SW 1271 (cell line): ENCODE measurements at regions not wholly inside any gene's neighbourhood (a gene's known extent, or its start where the extent isn't known, plus 50 kb on each side); places are given as distances from the start of the nearest gene placed in this dataset.
"Not testable (repeated sequence)": the region's sequence is repeated elsewhere in the genome, so short reads cannot be mapped to it uniquely, and the experiment has no call there.

Experiments used
- DNase-seq, 2 experiments: peaks; one replicate each; lab custom pipeline; 2025; lab: John Stamatoyannopoulos, UW

- no peak for DNase-seq
Observed at GRCh38 chr4:120299631-120300030, 233.0 kb upstream of the MAD2L1 start.

- no peak for DNase-seq
Observed at GRCh38 chr4:120293341-120293740, 226.7 kb upstream of the MAD2L1 start.

GRCh38 chr4:120291541-120291940 lies 224.9 kb upstream of the MAD2L1 start:
- no peak for DNase-seq

GRCh38 chr4:120290553-120290952 lies 223.9 kb upstream of the MAD2L1 start:
- no peak for DNase-seq

- no peak for DNase-seq
Observed at GRCh38 chr4:120286813-120287212, 220.2 kb upstream of the MAD2L1 start.

GRCh38 chr4:120281581-120281980 lies 214.9 kb upstream of the MAD2L1 start:
- DNase-seq, result no peak

GRCh38 chr4:120277391-120277790 lies 210.7 kb upstream of the MAD2L1 start:
- DNase-seq, result no peak

- DNase-seq, result no peak
Observed at GRCh38 chr4:120266602-120267001, 200.0 kb upstream of the MAD2L1 start.

- no peak for DNase-seq
Observed at GRCh38 chr4:120263618-120264017, 197.0 kb upstream of the MAD2L1 start.

- DNase-seq, result no peak
Observed at GRCh38 chr4:120261117-120261516, 194.5 kb upstream of the MAD2L1 start.

GRCh38 chr4:120256112-120256775 lies 189.6 kb upstream of the MAD2L1 start:
- not testable (repeated sequence) for DNase-seq

- DNase-seq, result no peak
Observed at GRCh38 chr4:120238277-120238973, 171.8 kb upstream of the MAD2L1 start.

GRCh38 chr4:120236873-120237272 lies 170.2 kb upstream of the MAD2L1 start:
- no peak for DNase-seq

- no peak for DNase-seq
Observed at GRCh38 chr4:120232050-120232449, 165.4 kb upstream of the MAD2L1 start.

- DNase-seq, result no peak
Observed at GRCh38 chr4:120228086-120228485, 161.4 kb upstream of the MAD2L1 start.

- DNase-seq, result no peak
Observed at GRCh38 chr4:120227554-120227953, 160.9 kb upstream of the MAD2L1 start.

- no peak for DNase-seq
Observed at GRCh38 chr4:120225527-120225926, 158.9 kb upstream of the MAD2L1 start.

GRCh38 chr4:120218981-120219380 lies 152.3 kb upstream of the MAD2L1 start:
- DNase-seq, result no peak

GRCh38 chr4:120215350-120215749 lies 148.7 kb upstream of the MAD2L1 start:
- DNase-seq, result no peak

GRCh38 chr4:120211408-120212015 lies 144.9 kb upstream of the MAD2L1 start:
- no peak for DNase-seq

- DNase-seq, result no peak
Observed at GRCh38 chr4:120209706-120210105, 143.1 kb upstream of the MAD2L1 start.

GRCh38 chr4:120207021-120207420 lies 140.4 kb upstream of the MAD2L1 start:
- DNase-seq, result no peak

- DNase-seq, result no peak
Observed at GRCh38 chr4:120202222-120202621, 135.6 kb upstream of the MAD2L1 start.
